ENCODE measurements at regions not wholly inside any gene's neighbourhood (a gene's known extent, or its start where the extent isn't known, plus 50 kb on each side); places are given as distances from the start of the nearest gene placed in this dataset.

GRCh38 chr11:91837411-91838330 lies 386.9 kb upstream of the FAT3 start:
- H3K4me3 ChIP-seq (ENCODE audit: low read depth in 2 of 2, low read length in 1 of 2): no peak overlapping the region
- no peak overlapping the region for H3K4me2 ChIP-seq
- peaks cover 0 to 16% of the 10 kb centered on the region in 2 experiments; a peak in 2 of 4 replicates for H3K4me1 ChIP-seq (ENCODE audit: control insufficient read depth in 1 of 2, insufficient read depth in 2 of 2, low read depth in 1 of 2, low read length in 1 of 2)
- no peaks in the 10 kb centered on the region for H3K9me2 ChIP-seq
- CTCF ChIA-PET: no interaction called here
- POLR2A ChIA-PET: interaction anchor here (1.0 kb wide), 1 partner anchor 9 kb away, joined by 3 read pairs; no protein-coding TSS in a partner anchor
- H2AFZ ChIP-seq (ENCODE audit: low read depth): no peak overlapping the region
- no peaks in the 10 kb centered on the region for H3K9me3 ChIP-seq
- 59% methylated on average over 2 of the region's 2 CpGs for WGBS (ENCODE audit: low lambda C conversion rate)
- H3K79me2 ChIP-seq (ENCODE audit: insufficient read depth): no peaks in the 10 kb centered on the region
- no peaks in the 10 kb centered on the region for H3K36me3 ChIP-seq (replicated peaks in 1 of 2; ENCODE audit: control insufficient read depth in 1 of 2, insufficient read depth in 2 of 2, low read length in 1 of 2)
- no peak for DNase-seq
- H3K9ac ChIP-seq: no peak overlapping the region
- no peaks in the 10 kb centered on the region for H4K20me1 ChIP-seq (ENCODE audit: insufficient read depth)
- no peak for TF ChIP-seq GABPA (IDR thresholded peaks at IDR 0.05; ENCODE audit: low read depth)
- no peak for TF ChIP-seq SIN3A (IDR thresholded peaks at IDR 0.05; ENCODE audit: borderline replicate concordance, low read depth, low read length)
- TF ChIP-seq MXI1 (IDR thresholded peaks at IDR 0.05; ENCODE audit: low read depth, low read length): no peak
- no peak for TF ChIP-seq CTCF (IDR thresholded peaks at IDR 0.05)
- TF ChIP-seq, protein P1, sequence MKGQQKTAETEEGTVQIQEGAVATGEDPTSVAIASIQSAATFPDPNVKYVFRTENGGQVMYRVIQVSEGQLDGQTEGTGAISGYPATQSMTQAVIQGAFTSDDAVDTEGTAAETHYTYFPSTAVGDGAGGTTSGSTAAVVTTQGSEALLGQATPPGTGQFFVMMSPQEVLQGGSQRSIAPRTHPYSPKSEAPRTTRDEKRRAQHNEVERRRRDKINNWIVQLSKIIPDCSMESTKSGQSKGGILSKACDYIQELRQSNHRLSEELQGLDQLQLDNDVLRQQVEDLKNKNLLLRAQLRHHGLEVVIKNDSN (IDR thresholded peaks at IDR 0.05; ENCODE audit: borderline replicate concordance, low read depth): no peak
- TF ChIP-seq TEAD4 (IDR thresholded peaks at IDR 0.05; ENCODE audit: borderline replicate concordance, insufficient read depth): no peak
- TF ChIP-seq FOXM1 (IDR thresholded peaks at IDR 0.05; ENCODE audit: low read depth): no peak
- no peak for TF ChIP-seq JUND (IDR thresholded peaks at IDR 0.05)
- no peak for TF ChIP-seq EP300 (IDR thresholded peaks at IDR 0.05; ENCODE audit: borderline replicate concordance in 1 of 2, low read depth in 1 of 2, low read length in 1 of 2)
- TF ChIP-seq, protein P2, sequence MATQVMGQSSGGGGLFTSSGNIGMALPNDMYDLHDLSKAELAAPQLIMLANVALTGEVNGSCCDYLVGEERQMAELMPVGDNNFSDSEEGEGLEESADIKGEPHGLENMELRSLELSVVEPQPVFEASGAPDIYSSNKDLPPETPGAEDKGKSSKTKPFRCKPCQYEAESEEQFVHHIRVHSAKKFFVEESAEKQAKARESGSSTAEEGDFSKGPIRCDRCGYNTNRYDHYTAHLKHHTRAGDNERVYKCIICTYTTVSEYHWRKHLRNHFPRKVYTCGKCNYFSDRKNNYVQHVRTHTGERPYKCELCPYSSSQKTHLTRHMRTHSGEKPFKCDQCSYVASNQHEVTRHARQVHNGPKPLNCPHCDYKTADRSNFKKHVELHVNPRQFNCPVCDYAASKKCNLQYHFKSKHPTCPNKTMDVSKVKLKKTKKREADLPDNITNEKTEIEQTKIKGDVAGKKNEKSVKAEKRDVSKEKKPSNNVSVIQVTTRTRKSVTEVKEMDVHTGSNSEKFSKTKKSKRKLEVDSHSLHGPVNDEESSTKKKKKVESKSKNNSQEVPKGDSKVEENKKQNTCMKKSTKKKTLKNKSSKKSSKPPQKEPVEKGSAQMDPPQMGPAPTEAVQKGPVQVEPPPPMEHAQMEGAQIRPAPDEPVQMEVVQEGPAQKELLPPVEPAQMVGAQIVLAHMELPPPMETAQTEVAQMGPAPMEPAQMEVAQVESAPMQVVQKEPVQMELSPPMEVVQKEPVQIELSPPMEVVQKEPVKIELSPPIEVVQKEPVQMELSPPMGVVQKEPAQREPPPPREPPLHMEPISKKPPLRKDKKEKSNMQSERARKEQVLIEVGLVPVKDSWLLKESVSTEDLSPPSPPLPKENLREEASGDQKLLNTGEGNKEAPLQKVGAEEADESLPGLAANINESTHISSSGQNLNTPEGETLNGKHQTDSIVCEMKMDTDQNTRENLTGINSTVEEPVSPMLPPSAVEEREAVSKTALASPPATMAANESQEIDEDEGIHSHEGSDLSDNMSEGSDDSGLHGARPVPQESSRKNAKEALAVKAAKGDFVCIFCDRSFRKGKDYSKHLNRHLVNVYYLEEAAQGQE (IDR thresholded peaks at IDR 0.05; ENCODE audit: low read depth, low read length): no peak
- TF ChIP-seq RAD21 (IDR thresholded peaks at IDR 0.05; ENCODE audit: low read length): no peak
- TF ChIP-seq RFX5 (IDR thresholded peaks at IDR 0.05; ENCODE audit: low read length): no peak
- no peak for TF ChIP-seq IRF3 (IDR thresholded peaks at IDR 0.05; ENCODE audit: low read depth, low read length)
- TF ChIP-seq ELF1 (IDR thresholded peaks at IDR 0.05): no peak
- no peak for TF ChIP-seq FOSL2 (IDR thresholded peaks at IDR 0.05; ENCODE audit: borderline replicate concordance, low read depth)
- TF ChIP-seq PBX3 (IDR thresholded peaks at IDR 0.05): no peak
- no peak for TF ChIP-seq GATA2 (CRISPR knock-in tag; IDR thresholded peaks at IDR 0.05)
- TF ChIP-seq YY1 (IDR thresholded peaks at IDR 0.05; ENCODE audit: low read depth): no peak
- TF ChIP-seq EZH2phosphoT487 (IDR thresholded peaks at IDR 0.05; ENCODE audit: borderline replicate concordance, low read depth): no peak
- no peaks in the 10 kb centered on the region for H3F3A ChIP-seq (replicated peaks; ENCODE audit: insufficient read depth)
- no peaks in the 10 kb centered on the region for H3K27me3 ChIP-seq (ENCODE audit: insufficient read depth)
- no peak overlapping the region; a peak in 1 of 4 replicates for H3K27ac ChIP-seq (ENCODE audit: low read depth in 2 of 2, low read length in 1 of 2)

Data from SK-N-SH (cell line).